Lower lobe of right lung (tissue), 2 donors: ENCODE measurements at regions not wholly inside any gene's neighbourhood (a gene's known extent, or its start where the extent isn't known, plus 50 kb on each side); places are given as distances from the start of the nearest gene placed in this dataset.
"Not testable (repeated sequence)": the region's sequence is repeated elsewhere in the genome, so short reads cannot be mapped to it uniquely, and the experiment has no call there.

Experiments
- ATAC-seq, 2 donors: fragments of 200-7000 bp; cut with Tn5 transposase; one replicate each; pipeline ENCODE4 v1.9.1; 2020 to 2022; ENCODE audit warnings: mild to moderate bottlenecking in 2 of 2, moderate library complexity in 2 of 2
- DNase-seq: peaks from one replicate; pipeline ENCODE4 v3.0.0-alpha.2; 2020
- H3K27ac ChIP-seq: fragments of 200-600 bp; one replicate; pipeline ENCODE4 v1.8.0; 2022
- H3K27me3 ChIP-seq: fragments of 200-600 bp; one replicate; pipeline ENCODE4 v1.8.0; 2022; ENCODE audit warnings: low read depth
- H3K36me3 ChIP-seq: fragments of 200-600 bp; one replicate; pipeline ENCODE4 v1.8.0; 2022; ENCODE audit warnings: mild to moderate bottlenecking
- H3K4me1 ChIP-seq: fragments of 200-600 bp; one replicate; pipeline ENCODE4 v1.8.0; 2022
- H3K4me3 ChIP-seq: fragments of 200-600 bp; one replicate; pipeline ENCODE4 v1.8.0; 2022; ENCODE audit warnings: mild to moderate bottlenecking
- H3K9me3 ChIP-seq: fragments of 200-600 bp; one replicate; pipeline ENCODE4 v1.8.0; 2022
- CTCF ChIP-seq: fragments of 200-600 bp; IDR thresholded peaks from one replicate; pipeline ENCODE4 v1.8.0; 2022; ENCODE audit warnings: antibody characterized with exemption, mild to moderate bottlenecking
- intact Hi-C: fragments of 100-400 bp; cut with DNase I; formaldehyde crosslinking; loops from one replicate; pipeline ENCODE4 v1.11.0; 2022
- donor health status: DM: no; HTN: yes; CAD: no; lungs with severe emphysema.

GRCh38 chr2:45104429-45104828, 95.2 kb upstream of the SIX2 start:
- no peaks in the 10 kb centered on the region for H3K4me1 ChIP-seq
- intact Hi-C loops = no loop called here
- ATAC-seq (no peak), DNase-seq (no peak)
- H3K4me3 ChIP-seq = no peak overlapping the region
- H3K9me3 ChIP-seq = no peaks in the 10 kb centered on the region
- H3K27me3 ChIP-seq = no peaks in the 10 kb centered on the region
- TF ChIP-seq CTCF = no peak
- H3K27ac ChIP-seq = no peak overlapping the region
- no peaks in the 10 kb centered on the region for H3K36me3 ChIP-seq

GRCh38 chr2:45103351-45104345, 94.4 kb upstream of the SIX2 start:
- no peak for TF ChIP-seq CTCF
- no peaks in the 10 kb centered on the region for H3K36me3 ChIP-seq
- no peak overlapping the region for H3K4me3 ChIP-seq
- DNase-seq = no peak
- no peaks in the 10 kb centered on the region for H3K27me3 ChIP-seq
- H3K4me1 ChIP-seq = no peaks in the 10 kb centered on the region
- ATAC-seq = no peak
- H3K27ac ChIP-seq = no peak overlapping the region
- intact Hi-C loops = no loop called here
- H3K9me3 ChIP-seq = no peaks in the 10 kb centered on the region

GRCh38 chr2:45102579-45103117, 93.4 kb upstream of the SIX2 start:
- H3K4me1 ChIP-seq = no peaks in the 10 kb centered on the region
- no peak for TF ChIP-seq CTCF
- no peaks in the 10 kb centered on the region for H3K9me3 ChIP-seq
- DNase-seq (no peak), ATAC-seq (no peak)
- H3K4me3 ChIP-seq = no peak overlapping the region
- no peaks in the 10 kb centered on the region for H3K36me3 ChIP-seq
- intact Hi-C loops = no loop called here
- no peak overlapping the region for H3K27ac ChIP-seq
- no peaks in the 10 kb centered on the region for H3K27me3 ChIP-seq

GRCh38 chr2:45102141-45102540, 92.9 kb upstream of the SIX2 start:
- no peak overlapping the region for H3K4me3 ChIP-seq
- H3K36me3 ChIP-seq = no peaks in the 10 kb centered on the region
- no peaks in the 10 kb centered on the region for H3K27me3 ChIP-seq
- TF ChIP-seq CTCF = no peak
- intact Hi-C loops = no loop called here
- H3K27ac ChIP-seq = no peak overlapping the region
- no peak for DNase-seq
- no peak for ATAC-seq
- H3K9me3 ChIP-seq = no peaks in the 10 kb centered on the region
- no peaks in the 10 kb centered on the region for H3K4me1 ChIP-seq

- Histone ChIP-seq H3K27me3 (peaks cover 11% of the 10 kb centered on the region), H3K27ac (no peak overlapping the region), H3K4me1 (no peaks in the 10 kb centered on the region), H3K4me3 (no peak overlapping the region), H3K36me3 (no peaks in the 10 kb centered on the region), H3K9me3 (no peaks in the 10 kb centered on the region)
- TF ChIP-seq CTCF = no peak
- no peak for DNase-seq
- ATAC-seq = no peak
- intact Hi-C loops = no loop called here
Measured at GRCh38 chr2:45096996-45097395, 87.7 kb upstream of the SIX2 start.

GRCh38 chr2:45096038-45096437, 86.8 kb upstream of the SIX2 start:
- intact Hi-C loops, DNase-seq, H3K4me3 ChIP-seq, H3K36me3 ChIP-seq, H3K27ac ChIP-seq, H3K9me3 ChIP-seq, ATAC-seq, H3K4me1 ChIP-seq: not testable (repeated sequence)
- peaks cover 11% of the 10 kb centered on the region for H3K27me3 ChIP-seq
